ENCODE measurements at regions not wholly inside any gene's neighbourhood (a gene's known extent, or its start where the extent isn't known, plus 50 kb on each side); places are given as distances from the start of the nearest gene placed in this dataset.

DNA sequence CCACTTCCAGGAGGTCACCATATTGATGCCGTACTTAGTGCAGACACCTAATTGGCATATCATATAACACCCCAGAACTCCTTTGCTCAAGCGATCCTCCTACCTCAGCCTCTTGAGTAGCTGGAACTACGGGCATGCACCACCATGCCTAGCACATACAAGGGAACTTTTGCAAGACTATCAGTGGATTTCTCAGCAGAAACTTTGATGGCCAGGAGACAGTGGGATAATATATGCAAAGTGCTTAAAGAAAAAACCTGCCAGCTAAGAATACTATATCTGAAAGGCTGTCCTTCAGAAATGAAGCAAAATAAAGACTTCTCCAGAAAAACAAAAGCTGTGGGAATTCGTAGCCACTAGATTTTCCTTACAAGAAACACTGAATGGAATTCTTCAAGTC is 387.1 kb downstream of the DHX35 start:
- TF ChIP-seq, protein P1, sequence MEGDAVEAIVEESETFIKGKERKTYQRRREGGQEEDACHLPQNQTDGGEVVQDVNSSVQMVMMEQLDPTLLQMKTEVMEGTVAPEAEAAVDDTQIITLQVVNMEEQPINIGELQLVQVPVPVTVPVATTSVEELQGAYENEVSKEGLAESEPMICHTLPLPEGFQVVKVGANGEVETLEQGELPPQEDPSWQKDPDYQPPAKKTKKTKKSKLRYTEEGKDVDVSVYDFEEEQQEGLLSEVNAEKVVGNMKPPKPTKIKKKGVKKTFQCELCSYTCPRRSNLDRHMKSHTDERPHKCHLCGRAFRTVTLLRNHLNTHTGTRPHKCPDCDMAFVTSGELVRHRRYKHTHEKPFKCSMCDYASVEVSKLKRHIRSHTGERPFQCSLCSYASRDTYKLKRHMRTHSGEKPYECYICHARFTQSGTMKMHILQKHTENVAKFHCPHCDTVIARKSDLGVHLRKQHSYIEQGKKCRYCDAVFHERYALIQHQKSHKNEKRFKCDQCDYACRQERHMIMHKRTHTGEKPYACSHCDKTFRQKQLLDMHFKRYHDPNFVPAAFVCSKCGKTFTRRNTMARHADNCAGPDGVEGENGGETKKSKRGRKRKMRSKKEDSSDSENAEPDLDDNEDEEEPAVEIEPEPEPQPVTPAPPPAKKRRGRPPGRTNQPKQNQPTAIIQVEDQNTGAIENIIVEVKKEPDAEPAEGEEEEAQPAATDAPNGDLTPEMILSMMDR (IDR thresholded peaks at IDR 0.05; ENCODE audit: extremely low read depth, missing control alignments): no peak
- DNase-seq (ENCODE audit: low spot score): no peak

DNA sequence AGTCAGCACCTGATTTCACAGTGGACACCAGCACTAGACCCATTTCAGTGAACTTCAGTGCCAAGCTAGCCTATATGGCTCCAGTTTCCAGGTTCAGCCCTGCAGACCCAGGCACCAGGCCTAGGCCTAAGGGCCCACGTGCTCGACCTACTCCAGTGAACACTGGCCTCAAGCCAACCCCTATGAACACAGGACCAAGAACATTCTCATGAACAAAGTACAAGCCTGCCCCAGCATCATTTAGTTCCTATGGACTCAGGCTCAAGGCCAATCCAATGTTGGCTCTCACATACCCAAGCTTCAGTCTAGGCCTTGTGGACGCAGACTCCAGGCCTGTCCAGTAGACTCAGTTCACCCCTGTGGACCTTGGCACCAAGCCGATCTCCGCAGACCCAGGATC is 385.5 kb downstream of the DHX35 start:
- TF ChIP-seq, protein P1 (IDR thresholded peaks at IDR 0.05; ENCODE audit: extremely low read depth, missing control alignments): no peak
- DNase-seq (ENCODE audit: low spot score): no peak

DNA sequence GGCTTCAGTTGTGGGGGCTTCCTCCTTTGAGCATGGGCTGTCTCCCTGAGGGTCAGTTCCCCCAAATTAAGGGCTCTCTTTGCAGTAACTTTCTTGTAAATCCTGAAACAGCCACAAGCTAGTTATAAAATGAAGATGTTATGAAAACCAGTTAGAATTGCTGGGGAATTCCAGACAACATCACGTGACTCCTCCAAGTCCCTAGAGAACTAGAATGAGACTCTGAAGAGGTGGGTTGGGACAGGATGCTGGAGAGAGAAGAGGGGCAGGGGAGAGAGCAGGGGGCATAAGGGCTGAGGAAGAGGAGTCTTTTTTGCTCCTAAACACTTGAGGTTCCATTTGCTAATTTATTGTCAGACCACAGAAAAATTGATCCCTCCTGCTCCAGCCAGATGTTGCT is 380.3 kb downstream of the DHX35 start:
- no peak for DNase-seq (ENCODE audit: low spot score)
- TF ChIP-seq, protein P1 (IDR thresholded peaks at IDR 0.05; ENCODE audit: extremely low read depth, missing control alignments): no peak

DNA sequence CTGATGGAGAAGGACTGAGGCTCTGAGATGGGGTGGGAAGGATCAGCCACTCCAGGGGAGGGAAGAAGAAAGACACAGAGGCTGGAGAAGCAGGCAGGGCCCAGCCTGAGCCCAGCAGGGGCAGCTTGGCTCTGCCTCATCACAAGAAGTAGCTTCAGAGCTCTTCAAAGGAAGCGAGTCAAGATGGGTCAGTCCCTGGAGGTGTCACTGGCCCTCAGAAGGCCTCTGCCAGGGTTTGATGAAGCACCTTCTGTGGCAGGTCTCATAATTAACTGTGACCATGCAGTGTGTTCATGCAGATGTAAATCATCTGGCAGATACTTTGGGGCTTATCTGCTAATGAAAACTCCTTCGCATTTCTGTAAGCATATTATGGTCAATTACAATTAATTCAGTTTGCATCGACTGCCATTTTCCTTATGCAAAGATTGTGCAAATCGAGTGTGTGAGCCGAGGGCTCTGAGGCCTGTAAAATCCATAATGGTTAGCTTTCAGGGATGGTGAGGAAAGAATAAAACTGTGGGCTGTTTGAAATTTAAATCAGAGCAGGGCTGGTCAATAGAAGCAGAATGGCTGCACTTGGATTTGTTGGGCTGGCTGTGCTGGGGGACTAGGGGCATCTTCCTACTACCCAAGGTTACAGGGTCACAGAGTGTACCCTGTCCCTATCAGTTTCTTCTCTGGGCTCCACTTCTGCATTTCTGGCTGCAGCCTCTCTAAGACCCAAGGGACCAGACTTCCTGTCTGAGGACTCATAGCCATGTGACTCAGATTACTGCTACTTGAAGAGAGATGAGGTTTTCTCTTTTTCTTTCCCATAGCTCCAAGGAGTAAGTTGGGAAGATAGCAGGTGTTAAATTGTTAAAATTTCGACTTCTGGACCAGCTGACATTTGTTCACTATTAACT is 376.6 kb downstream of the DHX35 start:
- TF ChIP-seq, protein P1 (IDR thresholded peaks at IDR 0.05; ENCODE audit: extremely low read depth, missing control alignments): no peak
- peak; percentile 33 for DNase-seq (ENCODE audit: low spot score)

DNA sequence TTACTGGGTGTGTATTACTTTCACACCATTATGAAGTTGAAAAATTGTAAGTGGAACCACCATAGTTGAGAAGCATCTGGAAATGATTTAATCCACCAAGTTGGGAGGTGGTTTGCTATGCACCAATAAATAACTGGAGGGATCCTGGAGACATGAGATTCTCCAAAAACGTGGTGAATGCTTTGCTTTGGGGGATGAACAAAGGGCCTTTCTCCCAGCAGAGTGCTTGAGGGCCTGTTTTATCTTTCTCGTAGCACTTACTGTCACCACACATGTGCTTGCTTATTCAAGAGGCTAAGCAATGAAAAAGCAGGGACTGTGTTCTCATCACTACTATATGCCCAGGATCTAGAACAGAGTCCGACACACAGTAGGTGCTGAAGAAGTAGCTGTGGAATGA is 371.1 kb downstream of the DHX35 start:
- TF ChIP-seq, protein P1 (IDR thresholded peaks at IDR 0.05; ENCODE audit: extremely low read depth, missing control alignments): no peak
- no peak for DNase-seq (ENCODE audit: low spot score)

DNA sequence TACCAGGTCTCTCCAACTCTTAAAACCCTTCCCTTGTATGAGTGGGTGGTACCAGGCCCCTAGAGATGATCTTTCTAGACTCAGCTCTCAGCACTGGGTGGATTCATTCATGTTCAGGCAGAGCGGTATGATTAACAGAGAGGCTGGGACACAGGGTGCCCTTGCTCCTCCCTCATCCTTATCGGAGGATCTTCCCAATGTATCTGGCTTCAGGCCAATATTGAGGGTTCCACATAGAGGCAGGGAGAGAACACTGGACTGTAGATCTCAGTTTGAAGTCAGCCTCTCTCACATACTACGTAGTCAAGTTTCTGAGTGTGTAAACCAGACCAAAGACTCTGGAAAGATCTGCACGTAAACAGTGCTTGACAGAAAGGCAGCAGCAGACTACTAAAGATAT is 366.2 kb downstream of the DHX35 start:
- TF ChIP-seq, protein P1 (IDR thresholded peaks at IDR 0.05; ENCODE audit: extremely low read depth, missing control alignments): no peak
- no peak for DNase-seq (ENCODE audit: low spot score)

DNA sequence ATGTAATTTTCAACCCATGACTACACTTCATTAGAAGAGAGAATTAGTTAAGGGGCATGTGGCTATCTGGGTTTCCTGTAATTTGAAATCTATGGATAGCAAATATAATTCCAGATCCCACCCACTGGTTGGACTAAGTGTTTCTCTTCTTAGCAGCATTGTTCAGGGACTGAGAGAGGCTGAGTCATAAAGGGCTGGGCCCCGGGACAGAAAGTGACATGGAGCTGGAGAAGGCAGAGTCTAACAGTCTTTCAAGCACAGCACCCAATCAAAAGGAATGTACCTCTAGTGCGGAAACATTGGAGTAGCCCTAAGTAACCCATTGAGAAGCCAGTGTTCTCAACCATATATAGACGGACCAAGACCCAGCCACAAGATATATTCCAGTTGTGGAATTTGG is 363.9 kb downstream of the DHX35 start:
- TF ChIP-seq, protein P1 (IDR thresholded peaks at IDR 0.05; ENCODE audit: extremely low read depth, missing control alignments): no peak
- DNase-seq (ENCODE audit: low spot score): no peak
